OCI-LY3 (cell line): ENCODE measurements at regions not wholly inside any gene's neighbourhood (a gene's known extent, or its start where the extent isn't known, plus 50 kb on each side); places are given as distances from the start of the nearest gene placed in this dataset.

Experiments
- H2AFZ ChIP-seq: fragments of 200-600, 300-600 bp; shearing (Covaris generic); 2 replicates; pipeline ENCODE4 v1.6.0; 2014; ENCODE audit warnings: antibody characterized with exemption, low read depth, low read length
- H3K27ac ChIP-seq: fragments of 200-600, 300-600 bp; sonication (generic); 2 replicates; pipeline ENCODE4 v1.5.1; 2014; ENCODE audit warnings: mild to moderate bottlenecking, low read length, moderate library complexity, mixed read lengths
- H3K27me3 ChIP-seq: fragments of 200-600, 300-600 bp; sonication (generic); 2 replicates; pipeline ENCODE4 v1.6.1; 2014; ENCODE audit warnings: low read depth, low read length, mixed read lengths
- H3K36me3 ChIP-seq: fragments of 200-600, 300-600 bp; sonication (generic); replicated peaks from 2 replicates; pipeline ENCODE3; 2014; ENCODE audit warnings: low read depth, low read length, mixed read lengths
- H3K4me1 ChIP-seq: fragments of 300-600, 200-600 bp; sonication (generic); 2 replicates; pipeline ENCODE4 v1.6.1; 2014; ENCODE audit warnings: low read length, mixed read lengths
- H3K4me2 ChIP-seq: fragments of 200-600, 300-600 bp; sonication (generic); 2 replicates; pipeline ENCODE4 v1.6.1; 2014; ENCODE audit warnings: low read length, mixed read lengths
- H3K4me3 ChIP-seq: fragments of 300-600, 200-600 bp; sonication (generic); 2 replicates; pipeline ENCODE4 v1.5.1; 2014; ENCODE audit warnings: antibody characterized with exemption, mild to moderate bottlenecking, low read length, moderate library complexity
- H3K79me2 ChIP-seq: fragments of 300-600, 200-600 bp; shearing (Covaris generic); 2 replicates; pipeline ENCODE4 v1.6.1; 2014; ENCODE audit warnings: mild to moderate bottlenecking, low read length, mixed read lengths
- H3K9ac ChIP-seq: fragments of 300-600, 200-600 bp; shearing (Covaris generic); 2 replicates; pipeline ENCODE4 v1.6.0; 2014; ENCODE audit warnings: mild to moderate bottlenecking, low read length, moderate library complexity
- H3K9me3 ChIP-seq: fragments of 200-600, 300-600 bp; shearing (Covaris generic); 2 replicates; pipeline ENCODE4 v1.6.1; 2014; ENCODE audit warnings: low read length, mixed read lengths; ENCODE audit not compliant: insufficient read depth
- H4K20me1 ChIP-seq: fragments of 200-600, 300-600 bp; sonication (generic); 2 replicates; pipeline ENCODE4 v1.6.1; 2016; ENCODE audit warnings: low read length, mixed read lengths; ENCODE audit not compliant: insufficient read depth
- EZH2phosphoT487 ChIP-seq: fragments of 200-600 bp; shearing (Covaris generic); IDR thresholded peaks from 2 replicates; pipeline ENCODE4 v1.6.1; 2018; ENCODE audit warnings: antibody characterized with exemption, mixed run types, low read depth
- TF ChIP-seq, protein P1 (sequence below): fragments of 200-600, 300-600 bp; sonication (generic); IDR thresholded peaks from 2 replicates; pipeline ENCODE4 v1.5.1; 2014; ENCODE audit warnings: antibody characterized with exemption, low read length, low read depth

DNA sequence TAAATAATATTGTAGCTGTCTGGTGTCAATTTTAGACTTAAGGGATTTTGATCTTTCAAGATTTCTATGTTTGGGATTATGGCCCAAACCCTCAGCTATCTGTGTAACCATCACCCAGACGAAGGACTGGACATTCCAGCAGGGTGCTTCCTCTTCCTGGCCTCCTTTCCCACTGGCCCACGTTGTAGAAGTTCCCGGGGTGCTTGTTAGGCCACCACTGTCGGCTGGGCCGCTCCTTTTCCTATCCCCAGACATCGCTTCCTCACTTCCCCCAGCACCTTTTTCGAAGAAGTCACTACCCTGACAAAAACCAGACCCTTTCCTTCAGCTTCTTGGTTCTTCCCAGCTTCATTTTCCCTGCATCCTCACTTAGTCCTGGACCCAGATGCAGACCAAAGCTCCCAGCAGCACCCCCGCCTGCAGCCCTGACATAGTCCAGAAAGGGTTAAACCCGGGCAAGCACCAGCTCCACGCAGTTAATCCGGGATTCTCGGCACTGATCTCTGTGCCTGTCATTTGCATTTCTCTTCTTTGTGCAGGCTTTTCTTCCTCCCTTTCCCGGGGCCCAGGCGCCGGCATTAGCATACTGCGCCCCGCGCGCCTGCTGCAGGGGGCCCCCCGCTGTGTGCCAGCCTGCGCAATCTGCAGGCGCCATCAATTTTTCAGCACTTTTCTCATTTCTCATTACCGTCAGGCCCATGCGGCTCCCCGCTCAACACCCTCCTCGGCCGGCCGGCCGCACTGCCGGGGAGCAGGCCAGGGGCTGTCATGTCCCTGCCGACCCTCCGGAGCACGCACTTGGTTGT, 90.6 kb downstream of the ZNF621 start:
- Histone ChIP-seq H3K4me1 (no peaks in the 10 kb centered on the region), H3K4me2 (no peak overlapping the region), H2AFZ (no peak overlapping the region), H3K27ac (no peak overlapping the region), H3K9ac (no peak overlapping the region), H3K36me3 (no peaks in the 10 kb centered on the region), H3K9me3 (no peaks in the 10 kb centered on the region), H3K4me3 (no peak overlapping the region), H3K79me2 (no peaks in the 10 kb centered on the region), H4K20me1 (no peaks in the 10 kb centered on the region), H3K27me3 (peaks cover 10% of the 10 kb centered on the region)
- TF ChIP-seq, protein P1, sequence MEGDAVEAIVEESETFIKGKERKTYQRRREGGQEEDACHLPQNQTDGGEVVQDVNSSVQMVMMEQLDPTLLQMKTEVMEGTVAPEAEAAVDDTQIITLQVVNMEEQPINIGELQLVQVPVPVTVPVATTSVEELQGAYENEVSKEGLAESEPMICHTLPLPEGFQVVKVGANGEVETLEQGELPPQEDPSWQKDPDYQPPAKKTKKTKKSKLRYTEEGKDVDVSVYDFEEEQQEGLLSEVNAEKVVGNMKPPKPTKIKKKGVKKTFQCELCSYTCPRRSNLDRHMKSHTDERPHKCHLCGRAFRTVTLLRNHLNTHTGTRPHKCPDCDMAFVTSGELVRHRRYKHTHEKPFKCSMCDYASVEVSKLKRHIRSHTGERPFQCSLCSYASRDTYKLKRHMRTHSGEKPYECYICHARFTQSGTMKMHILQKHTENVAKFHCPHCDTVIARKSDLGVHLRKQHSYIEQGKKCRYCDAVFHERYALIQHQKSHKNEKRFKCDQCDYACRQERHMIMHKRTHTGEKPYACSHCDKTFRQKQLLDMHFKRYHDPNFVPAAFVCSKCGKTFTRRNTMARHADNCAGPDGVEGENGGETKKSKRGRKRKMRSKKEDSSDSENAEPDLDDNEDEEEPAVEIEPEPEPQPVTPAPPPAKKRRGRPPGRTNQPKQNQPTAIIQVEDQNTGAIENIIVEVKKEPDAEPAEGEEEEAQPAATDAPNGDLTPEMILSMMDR: no peak
- TF ChIP-seq EZH2phosphoT487: no peak

DNA sequence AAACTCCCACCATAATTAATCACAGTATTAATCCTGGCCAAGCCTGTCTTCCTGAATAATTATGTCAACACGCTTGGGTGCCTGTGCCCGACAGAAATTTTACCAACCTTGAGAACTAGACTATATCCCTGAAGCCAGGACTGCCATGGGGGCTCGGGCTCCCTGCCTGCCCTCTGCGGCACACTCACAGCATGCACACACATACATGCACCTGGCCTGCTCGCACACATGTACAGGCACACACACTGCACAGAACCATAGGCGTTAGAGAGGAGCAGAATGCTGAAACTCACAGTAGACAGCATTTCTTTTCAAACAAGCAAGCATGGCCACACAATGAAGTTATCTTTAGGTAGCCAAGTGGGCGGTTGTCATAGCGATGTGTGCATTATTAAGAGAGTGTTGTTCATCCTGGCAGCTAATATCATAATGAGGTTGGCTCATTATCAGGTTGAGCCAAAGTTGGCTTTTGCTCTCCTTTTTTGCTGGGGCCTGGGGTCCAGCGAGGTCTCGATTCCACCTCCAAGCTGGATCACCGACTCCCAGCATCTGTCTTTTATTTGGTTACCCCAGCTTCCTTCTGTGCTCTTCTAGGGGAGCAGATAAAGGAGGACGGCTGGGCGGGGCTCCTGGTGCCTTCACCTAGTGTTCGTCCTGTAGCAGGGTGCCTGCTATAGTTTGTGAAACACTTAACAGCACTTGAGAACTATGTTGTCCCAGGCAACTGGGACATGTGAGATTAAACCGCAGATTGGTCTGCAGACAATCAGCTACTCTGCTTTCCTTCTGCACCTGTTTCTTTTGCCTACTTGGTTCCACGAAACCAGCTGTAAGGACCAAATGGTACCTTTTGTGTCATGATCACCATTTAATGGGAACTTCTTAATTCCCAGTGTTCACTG, 91.4 kb downstream of the ZNF621 start:
- Histone ChIP-seq H3K27me3 (peaks cover 10% of the 10 kb centered on the region), H3K9ac (no peak overlapping the region), H3K4me3 (no peak overlapping the region), H3K4me2 (no peak overlapping the region), H2AFZ (no peak overlapping the region), H3K79me2 (no peaks in the 10 kb centered on the region), H3K4me1 (no peaks in the 10 kb centered on the region), H3K27ac (no peak overlapping the region), H3K9me3 (no peaks in the 10 kb centered on the region), H4K20me1 (no peaks in the 10 kb centered on the region), H3K36me3 (no peaks in the 10 kb centered on the region)
- TF ChIP-seq EZH2phosphoT487: no peak
- TF ChIP-seq, protein P1: no peak

DNA sequence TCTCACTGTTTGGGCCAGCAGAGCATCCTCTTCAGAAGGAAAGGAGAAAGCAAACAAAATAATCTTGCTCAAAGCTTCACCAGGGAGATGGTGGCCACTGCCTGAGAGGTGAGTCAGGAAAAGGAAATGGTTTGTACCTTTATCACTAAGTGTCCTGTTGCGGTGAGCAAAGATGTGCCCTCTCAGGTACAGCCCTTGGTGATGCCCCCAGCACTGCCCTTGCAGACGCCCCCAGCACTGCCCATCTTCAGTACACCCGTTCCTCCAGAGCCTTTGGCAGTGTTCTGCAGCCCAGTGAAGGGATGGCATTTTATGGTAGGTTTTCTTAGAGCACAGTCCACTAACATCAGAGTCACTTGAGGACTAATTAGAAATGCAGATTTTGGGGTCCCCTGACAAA, 92.3 kb downstream of the ZNF621 start:
- no peaks in the 10 kb centered on the region for H3K79me2 ChIP-seq

More for the DNA sequence above, 92.3 kb downstream of the ZNF621 start:
- Histone ChIP-seq H3K4me2 (no peak overlapping the region), H3K9me3 (no peaks in the 10 kb centered on the region), H3K27ac (no peak overlapping the region), H3K36me3 (no peaks in the 10 kb centered on the region), H3K9ac (no peak overlapping the region), H2AFZ (no peak overlapping the region), H3K4me1 (no peaks in the 10 kb centered on the region), H4K20me1 (no peaks in the 10 kb centered on the region), H3K4me3 (no peak overlapping the region), H3K27me3 (peaks cover 10% of the 10 kb centered on the region)
- TF ChIP-seq EZH2phosphoT487: no peak
- TF ChIP-seq, protein P1: no peak
